ENCODE measurements at regions not wholly inside any gene's neighbourhood (a gene's known extent, or its start where the extent isn't known, plus 50 kb on each side); places are given as distances from the start of the nearest gene placed in this dataset.

DNA sequence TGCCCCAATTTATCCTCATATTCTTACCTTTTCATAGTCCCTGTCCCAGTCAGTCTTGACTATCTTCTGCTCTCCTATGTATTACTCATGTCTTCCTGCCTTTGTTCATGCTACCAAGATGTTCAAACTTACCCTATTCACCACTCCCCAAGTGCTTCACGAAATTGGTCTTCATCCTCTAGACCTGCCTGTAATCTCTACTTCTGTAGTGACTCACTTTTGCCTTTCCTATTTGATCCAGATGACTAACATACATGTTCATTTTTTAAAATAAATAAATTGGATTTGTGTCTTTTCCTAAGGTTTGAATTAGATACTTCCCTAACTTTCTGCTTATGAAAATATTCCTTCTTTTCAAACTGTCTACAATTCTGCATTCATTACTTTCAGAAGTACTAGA, 107.7 kb upstream of the PPM1H start:
- TF ChIP-seq, protein P1, sequence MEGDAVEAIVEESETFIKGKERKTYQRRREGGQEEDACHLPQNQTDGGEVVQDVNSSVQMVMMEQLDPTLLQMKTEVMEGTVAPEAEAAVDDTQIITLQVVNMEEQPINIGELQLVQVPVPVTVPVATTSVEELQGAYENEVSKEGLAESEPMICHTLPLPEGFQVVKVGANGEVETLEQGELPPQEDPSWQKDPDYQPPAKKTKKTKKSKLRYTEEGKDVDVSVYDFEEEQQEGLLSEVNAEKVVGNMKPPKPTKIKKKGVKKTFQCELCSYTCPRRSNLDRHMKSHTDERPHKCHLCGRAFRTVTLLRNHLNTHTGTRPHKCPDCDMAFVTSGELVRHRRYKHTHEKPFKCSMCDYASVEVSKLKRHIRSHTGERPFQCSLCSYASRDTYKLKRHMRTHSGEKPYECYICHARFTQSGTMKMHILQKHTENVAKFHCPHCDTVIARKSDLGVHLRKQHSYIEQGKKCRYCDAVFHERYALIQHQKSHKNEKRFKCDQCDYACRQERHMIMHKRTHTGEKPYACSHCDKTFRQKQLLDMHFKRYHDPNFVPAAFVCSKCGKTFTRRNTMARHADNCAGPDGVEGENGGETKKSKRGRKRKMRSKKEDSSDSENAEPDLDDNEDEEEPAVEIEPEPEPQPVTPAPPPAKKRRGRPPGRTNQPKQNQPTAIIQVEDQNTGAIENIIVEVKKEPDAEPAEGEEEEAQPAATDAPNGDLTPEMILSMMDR (IDR thresholded peaks at IDR 0.05; ENCODE audit: poor library complexity, severe bottlenecking), result no peak
- TF ChIP-seq EZH2 (IDR thresholded peaks at IDR 0.05; ENCODE audit: borderline replicate concordance, insufficient read depth, low read length, poor library complexity, severe bottlenecking), result no peak
- no peak for TF ChIP-seq EP300 (conservative IDR thresholded peaks at IDR 0.05; ENCODE audit: poor library complexity, severe bottlenecking)
- TF ChIP-seq, protein P2, sequence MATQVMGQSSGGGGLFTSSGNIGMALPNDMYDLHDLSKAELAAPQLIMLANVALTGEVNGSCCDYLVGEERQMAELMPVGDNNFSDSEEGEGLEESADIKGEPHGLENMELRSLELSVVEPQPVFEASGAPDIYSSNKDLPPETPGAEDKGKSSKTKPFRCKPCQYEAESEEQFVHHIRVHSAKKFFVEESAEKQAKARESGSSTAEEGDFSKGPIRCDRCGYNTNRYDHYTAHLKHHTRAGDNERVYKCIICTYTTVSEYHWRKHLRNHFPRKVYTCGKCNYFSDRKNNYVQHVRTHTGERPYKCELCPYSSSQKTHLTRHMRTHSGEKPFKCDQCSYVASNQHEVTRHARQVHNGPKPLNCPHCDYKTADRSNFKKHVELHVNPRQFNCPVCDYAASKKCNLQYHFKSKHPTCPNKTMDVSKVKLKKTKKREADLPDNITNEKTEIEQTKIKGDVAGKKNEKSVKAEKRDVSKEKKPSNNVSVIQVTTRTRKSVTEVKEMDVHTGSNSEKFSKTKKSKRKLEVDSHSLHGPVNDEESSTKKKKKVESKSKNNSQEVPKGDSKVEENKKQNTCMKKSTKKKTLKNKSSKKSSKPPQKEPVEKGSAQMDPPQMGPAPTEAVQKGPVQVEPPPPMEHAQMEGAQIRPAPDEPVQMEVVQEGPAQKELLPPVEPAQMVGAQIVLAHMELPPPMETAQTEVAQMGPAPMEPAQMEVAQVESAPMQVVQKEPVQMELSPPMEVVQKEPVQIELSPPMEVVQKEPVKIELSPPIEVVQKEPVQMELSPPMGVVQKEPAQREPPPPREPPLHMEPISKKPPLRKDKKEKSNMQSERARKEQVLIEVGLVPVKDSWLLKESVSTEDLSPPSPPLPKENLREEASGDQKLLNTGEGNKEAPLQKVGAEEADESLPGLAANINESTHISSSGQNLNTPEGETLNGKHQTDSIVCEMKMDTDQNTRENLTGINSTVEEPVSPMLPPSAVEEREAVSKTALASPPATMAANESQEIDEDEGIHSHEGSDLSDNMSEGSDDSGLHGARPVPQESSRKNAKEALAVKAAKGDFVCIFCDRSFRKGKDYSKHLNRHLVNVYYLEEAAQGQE (IDR thresholded peaks at IDR 0.05; ENCODE audit: borderline replicate concordance), result no peak
- no peak for TF ChIP-seq MXI1 (conservative IDR thresholded peaks at IDR 0.05; ENCODE audit: poor library complexity, severe bottlenecking)
- no peak for TF ChIP-seq POLR2AphosphoS5 (IDR thresholded peaks at IDR 0.05)
- TF ChIP-seq RAD21 (conservative IDR thresholded peaks at IDR 0.05), result no peak
- TF ChIP-seq TAF1 (IDR thresholded peaks at IDR 0.05; ENCODE audit: low read depth), result no peak
- no peak for TF ChIP-seq SMC3 (conservative IDR thresholded peaks at IDR 0.05; ENCODE audit: poor library complexity)
